ENCODE measurements at regions not wholly inside any gene's neighbourhood (a gene's known extent, or its start where the extent isn't known, plus 50 kb on each side); places are given as distances from the start of the nearest gene placed in this dataset.

DNA sequence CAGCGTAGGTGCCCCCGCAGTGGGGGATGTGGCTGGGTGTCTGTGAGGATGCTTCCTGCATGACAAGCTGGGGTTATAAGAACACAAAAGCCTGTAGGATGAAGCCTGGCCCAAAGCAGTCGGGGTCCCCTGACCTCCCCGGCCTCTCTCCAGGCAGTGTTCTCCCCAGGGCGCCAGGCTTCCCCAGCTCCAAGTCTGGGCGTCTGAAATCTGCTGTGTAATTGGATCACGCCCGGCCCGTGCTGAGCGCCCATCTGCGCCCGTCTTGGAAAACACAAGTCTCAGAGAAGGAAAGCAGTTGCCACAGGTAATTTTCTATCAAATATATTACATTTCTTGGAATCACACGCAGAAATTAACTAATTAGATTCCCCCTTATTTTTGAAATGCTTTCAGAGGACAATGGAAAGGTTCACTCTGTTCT is 233.3 kb downstream of the CTTN start:
- DNase-seq, result no peak

DNA sequence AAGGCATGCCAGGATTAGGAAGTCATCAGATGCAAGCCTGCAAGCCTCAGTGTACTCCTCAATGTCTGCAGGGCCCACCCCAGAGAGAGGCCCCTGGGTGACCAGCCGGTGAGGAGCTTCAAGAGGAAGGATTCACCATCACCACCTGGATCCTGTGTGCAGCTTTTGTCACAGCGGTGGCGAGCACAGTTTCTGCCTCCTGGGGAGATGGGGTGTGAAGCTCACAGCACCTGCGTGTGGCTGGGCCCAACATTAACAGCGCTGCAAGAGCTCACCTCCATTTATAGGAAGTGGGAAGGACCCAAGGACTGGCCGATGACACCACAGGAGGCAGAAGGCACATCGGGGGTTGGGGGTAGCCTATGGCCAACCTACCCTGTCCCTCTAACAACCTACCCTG is 235.3 kb downstream of the CTTN start:
- no peak for DNase-seq

DNA sequence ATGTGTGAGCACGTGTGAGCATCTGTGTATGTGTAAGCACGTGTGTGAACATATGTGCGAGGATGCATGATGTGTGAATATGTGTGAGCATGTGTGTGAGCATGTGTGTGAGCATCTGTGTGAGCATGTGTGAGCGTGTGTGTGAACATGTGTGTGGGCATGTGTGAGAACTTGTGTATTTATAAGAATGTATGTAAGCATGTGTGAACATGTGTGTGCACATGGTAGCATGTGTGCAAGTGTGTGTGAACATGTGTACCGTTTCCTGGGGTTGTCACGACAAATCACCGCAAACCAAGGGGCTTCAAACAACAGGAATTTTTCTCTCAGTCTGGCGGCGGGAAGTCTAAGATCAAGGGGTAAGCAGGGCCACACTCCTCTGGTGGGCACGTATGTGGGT is 238.3 kb downstream of the CTTN start:
- DNase-seq, result no peak

DNA sequence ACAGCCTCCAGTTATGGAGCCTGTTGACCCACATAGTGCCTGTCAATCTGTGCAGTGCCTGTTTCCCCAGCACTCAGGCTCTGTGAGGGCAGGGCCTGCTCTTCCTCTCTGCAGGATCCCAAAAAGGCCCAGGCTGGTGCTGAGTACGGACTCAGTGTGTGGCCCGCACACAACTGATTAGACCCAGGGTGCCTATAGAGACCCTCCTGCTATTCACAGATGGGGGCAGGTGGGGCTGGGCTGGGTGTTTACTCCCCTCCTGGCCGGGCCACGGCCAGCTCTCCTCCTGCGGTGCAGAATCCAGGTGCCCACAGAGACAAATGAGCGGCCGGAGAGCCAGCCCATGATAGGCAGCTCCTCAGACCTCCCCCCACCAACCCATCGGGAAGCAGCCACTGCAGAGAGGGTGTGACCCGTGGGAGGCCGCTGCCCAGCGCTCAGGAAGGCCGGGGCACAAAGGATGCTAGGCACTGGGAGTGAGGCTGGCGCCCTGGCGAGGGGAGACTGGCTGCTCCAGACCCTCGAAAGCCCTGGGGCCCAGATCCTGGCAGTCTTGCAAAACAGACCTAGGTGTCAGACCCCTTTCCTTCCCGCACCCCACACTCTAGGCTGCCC is 239.0 kb downstream of the CTTN start:
- DNase-seq, result no peak

DNA sequence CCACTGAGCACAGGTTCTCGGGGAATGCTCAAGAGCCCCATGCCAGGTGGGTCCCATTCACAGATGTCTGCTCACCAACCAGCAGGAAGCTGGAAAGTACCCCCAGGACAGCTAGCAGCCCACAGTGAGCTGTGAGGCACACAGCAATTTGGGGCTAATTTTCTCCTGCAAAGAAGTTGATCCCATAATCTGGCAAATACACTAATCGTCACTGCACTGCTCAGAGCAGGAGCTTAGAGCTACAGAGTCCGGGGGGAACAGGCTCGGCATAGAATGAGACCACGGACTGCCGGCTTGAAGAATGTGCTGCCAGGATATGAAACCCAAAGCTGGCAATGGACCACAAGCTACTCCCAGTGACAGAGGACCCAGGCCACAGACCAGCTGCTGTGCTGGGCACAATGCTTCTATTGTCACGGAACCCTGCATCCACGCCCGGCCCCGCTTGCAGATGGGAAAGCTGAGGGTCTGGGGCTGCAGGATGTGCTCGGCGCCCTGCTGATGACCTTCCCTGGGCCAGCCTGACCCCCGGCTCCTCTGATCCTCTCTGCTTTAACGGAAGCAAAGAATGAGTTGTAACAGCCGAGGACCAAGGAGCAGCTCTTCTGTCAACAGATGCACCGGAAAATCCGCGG is 239.7 kb downstream of the CTTN start:
- no peak for DNase-seq

DNA sequence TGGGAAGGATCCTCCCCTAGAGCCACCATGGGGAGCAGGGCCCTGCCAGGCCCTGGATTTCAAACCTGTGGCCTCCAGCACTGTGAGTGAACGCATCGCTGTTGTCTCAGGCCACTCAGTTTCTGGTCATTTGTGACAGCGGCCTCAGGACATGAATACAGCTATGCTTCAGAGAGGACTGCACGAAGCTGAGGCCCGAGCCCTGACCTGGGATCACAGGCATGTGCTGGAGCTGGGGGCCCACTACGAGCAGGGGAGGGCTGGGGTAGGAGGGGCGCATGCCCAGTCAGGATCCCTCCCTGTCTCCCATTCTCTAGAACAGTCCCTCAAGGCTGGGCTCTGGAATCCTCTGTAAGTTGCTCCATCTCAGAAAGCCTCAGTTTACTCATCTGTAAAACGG is 242.1 kb downstream of the CTTN start:
- DNase-seq, result no peak

DNA sequence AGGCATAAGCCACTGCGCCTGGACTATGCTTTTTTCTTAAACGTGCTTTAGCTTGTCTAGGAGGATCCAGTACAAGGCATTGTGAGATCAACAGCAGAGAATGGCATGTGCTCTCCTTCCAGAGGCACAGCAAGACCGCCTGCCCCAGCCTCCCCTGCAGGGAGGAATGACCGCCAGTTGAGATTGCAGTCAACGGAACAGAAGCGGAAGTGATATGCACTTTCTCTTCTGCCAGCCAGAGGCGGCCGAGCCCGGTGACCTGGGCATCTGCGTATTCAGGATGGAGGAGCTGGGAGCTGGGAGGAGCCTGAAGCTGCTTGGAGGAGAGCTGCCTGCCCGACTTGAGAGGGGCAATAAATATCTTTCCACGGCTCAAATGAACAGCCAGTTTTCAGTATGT is 243.0 kb downstream of the CTTN start:
- DNase-seq, result no peak

DNA sequence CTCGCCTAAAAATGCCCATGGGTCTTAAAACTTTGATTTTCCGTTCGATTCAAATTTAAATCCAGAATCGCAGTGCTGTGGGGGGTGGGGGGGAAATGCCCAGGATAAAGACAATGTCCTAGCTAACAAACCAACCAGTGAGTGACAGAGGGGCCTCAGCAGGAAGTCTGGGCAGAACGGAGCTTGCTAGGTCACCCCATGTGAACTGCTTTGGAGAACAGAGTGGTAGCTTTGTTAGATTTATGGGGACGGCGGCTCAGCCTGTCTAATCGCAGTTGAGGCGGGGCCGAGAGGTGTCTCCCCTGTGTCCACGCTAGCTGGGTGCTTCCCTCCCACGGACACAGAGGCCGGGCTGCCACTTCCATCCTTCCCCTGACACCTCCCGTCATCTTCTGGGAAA is 243.9 kb downstream of the CTTN start:
- no peak for DNase-seq

DNA sequence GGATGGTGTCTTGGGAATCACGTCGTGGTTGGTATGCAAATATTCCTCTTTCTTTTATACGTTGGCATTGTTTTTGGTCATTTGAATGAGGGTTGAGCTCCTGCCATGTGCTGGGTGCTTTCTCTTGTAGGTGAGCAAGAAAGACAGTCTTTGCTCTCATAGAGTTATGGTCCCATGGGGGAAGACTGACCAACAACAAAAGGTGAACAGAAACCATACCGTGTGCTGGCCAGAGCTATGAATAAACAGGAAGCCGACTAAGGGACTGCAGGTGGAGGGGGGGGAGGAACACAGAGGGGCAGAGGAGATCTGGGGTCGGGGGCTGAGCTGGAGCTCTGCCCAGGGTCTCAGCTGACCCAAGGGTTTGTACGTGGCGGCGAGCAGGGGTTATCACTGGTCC is 245.3 kb downstream of the CTTN start:
- DNase-seq, result no peak

DNA sequence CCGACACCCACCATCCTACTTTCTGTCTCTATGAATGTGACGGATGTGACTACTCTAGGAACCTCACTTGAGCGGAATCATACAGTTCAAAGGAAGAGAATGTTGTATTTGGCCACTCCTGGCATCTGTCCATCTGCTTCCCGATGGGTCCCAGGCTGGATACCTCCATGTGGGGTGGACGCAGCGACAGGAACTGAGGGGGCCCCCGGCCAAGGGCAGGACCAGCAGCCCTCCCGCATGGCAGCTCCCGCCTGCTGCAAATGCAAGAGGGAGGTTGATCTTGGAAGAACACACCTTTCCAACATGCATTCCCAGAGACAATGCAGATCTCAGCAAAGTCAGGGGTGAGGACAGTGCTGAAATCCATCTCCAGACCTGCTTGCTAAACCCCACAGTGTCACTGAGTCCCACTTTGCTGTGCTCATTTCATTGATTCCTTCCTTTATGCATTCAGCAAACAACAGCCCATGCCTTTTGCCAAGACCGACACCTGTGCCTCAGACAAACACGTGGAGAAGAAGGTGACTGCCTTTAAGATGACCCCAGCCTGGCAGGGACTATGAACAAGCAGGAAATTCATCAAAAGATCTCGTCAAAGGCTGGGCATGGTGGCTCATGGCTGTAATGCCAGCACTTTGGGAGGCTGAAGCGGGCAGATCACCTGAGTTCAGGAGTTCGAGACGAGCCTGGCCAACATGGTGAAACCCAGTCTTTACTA is 246.2 kb downstream of the CTTN start:
- no peak for DNase-seq

DNA sequence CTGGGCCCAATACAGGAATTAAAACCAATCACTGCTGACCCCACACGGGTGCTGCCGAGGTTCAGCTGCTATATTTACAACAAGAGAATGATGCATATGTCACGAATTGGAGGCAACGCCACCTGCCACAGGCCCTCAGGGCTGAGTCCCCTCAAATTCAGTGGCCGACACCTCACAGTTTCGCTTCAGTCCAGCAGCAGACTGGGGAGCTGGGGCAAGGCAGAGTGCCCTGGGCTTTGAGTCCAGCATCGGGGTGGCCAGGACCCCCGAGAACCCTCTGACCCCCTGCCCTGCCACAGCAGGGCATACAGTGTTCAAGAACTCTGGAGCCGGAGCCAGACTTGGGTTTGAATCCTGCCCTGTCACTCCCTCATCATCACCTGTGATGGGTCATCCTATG is 247.2 kb downstream of the CTTN start:
- DNase-seq, result no peak

DNA sequence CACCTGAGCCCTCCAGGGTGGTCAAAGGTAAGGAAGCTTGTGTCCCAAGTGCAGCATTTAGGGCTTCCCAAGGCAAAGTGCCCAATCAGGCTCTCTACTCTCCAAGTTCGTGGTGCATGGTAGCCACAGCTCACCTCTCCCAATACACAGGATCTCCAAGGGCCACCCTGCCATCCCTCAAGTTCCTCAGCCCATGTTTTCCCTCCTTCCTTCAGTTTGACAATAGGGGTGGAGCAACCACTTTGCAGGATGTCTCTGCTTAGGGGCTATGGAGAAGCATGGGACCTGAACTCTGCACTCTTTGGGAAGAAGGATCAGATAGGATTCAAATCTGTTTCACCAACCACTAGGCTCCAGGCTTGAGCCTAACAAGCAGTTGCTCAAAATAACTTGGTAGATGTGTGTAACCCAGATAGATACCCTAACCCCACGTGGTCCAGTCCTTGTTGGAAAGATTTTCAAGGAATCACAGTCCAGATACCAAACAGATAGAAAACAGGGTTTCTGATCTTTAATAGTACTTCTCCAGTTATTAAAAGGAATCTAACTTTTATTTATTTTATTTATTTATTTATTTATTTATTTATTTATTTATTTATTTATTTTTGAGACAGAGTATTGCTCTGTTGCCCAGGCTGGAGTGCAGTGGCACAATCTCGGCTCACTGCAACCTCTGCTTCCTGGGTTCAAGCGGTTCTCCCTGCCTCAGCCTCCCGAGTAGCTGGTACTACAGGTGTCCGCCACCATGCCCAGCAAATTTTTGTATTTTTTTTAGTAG is 248.1 kb downstream of the CTTN start:
- no peak for DNase-seq

DNA sequence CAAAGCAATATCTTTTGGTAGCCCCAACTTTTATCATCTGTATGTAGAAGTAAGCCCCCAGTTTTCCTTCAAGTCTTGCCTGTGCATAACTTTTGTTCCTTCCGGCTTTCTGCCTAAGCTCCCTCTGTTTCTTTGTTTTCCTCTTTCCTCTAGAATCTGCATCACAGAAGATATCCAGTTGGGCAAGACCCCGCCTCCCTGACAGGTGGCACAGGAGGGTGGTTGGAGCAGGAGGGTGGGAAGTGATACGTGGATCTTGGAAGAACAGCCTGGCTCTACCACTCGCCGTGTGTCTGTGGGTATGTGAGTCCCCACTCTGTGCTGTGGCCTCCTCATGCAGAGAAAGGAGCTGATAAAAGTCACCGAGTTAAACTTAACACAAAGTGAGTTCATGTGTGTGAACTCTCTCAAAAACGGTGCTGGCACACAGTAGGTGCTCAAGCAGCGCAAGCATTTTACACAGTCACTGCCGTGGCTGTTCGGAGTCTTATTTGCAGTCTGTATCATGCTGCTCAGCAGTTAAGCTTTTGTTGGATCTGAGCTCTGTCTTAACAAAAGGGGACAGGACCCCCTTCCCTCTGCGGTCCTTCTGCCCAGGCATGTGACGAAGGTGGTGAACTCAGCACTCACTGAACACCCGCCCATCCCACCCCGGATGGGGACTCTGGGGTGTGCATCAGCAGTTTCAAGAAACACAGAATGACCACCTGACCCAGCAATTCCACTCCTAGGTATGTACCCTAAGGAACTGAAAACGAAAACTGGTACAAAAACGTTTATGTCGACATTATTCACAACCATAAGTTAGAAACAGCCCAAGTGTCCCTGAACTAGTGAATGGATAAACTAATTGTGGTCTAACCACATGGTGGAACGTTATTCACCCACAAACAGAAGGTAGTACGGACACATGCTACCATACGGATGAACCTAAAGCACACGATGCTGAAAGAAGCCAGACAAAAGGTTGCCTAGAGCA is 249.1 kb downstream of the CTTN start:
- no peak for DNase-seq

DNA sequence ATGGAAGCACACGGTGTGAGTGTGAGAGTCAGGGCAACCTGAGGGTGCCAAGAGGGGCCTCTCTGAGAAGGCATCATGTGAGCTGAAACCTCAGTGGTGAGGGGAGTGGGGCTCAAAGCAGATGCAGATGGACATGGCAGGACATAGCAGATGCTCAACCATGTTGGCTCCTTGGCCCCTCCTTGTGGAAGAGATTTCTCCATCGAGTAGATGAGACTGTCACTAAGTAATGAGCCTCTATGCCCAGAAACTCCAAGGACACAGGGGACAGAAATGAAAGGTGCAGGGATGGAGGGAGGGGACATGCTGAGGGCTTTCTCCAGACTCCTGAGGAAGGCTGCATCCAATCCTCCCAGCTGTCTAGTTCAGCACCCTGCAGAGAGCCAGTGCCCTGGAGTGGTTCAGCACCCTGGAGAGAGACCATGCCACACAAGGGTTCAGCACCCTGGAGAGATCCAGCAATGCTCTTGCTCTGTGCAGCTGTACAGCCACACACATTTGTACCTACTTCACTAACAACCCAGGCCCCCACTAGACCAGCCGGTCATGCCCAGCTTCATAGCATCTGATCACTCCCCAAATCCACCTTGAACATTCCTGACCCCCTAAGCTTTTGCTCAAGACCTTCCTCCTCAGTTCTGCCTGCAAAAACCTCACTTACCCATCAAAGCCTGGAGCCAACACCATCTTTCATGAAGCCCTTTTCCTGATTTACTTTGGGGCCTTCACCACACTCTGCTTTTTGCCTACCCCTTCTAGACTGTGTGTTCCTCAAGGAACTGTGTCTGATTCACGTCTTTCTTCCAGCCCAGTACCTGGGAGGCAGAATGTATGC is 252.0 kb downstream of the CTTN start:
- DNase-seq, result no peak

DNA sequence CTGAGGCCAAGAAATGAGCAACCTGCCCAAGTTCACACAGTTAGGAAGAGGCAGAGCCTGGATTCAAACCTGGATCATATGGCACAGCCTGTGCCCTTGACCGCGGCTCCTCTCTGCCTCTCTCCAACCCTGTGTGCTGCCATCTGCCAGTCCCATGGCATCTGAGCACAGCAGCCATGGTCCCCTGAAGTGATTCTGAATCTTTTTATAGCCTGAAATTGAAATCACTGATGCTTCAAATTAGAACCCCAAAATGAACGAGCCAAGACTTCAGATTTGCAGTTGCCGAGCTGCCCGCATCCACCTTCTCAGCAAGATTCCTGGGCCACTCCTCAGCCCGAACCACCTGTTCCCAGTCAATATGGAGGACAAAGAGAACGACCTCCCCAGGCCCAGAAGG is 252.7 kb downstream of the CTTN start:
- DNase-seq, result no peak

DNA sequence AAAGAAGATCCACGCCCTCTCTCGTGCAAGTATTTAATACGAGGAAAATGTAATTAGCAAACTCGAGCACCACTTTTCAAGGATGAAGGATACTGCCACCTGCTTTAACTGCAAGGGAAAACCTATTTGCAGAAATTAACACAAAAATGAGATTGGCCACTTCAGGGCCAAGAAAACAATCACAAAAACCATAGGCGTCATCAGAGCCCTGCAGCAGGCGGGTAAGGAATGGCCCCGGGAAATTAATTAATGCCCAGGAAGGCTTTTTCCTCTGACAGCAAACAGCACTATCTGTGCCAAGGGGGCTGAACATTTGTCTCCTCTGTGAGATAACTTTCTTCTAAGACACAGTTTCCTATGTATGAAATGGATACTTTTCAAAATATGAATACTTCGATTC is 255.7 kb downstream of the CTTN start:
- DNase-seq, result no peak

DNA sequence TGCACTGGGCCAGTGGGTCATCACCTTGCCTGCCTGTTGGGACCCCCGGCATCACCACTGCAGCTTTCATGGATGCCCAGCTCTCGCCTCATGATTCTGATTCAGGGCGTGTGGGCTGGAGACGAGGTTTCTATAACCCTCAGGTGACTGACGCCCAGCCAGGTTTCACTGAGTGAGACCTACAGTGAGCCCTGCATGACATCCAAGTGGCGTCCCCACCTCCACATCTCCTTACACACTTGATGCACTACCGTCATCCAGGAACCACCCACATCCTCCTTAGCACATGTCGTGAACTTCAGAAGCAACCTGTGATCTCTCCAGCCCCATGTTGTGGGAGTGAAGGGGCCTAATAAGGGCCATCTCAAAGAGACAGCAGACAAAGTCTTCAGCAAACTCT is 257.5 kb downstream of the CTTN start:
- DNase-seq, result no peak

DNA sequence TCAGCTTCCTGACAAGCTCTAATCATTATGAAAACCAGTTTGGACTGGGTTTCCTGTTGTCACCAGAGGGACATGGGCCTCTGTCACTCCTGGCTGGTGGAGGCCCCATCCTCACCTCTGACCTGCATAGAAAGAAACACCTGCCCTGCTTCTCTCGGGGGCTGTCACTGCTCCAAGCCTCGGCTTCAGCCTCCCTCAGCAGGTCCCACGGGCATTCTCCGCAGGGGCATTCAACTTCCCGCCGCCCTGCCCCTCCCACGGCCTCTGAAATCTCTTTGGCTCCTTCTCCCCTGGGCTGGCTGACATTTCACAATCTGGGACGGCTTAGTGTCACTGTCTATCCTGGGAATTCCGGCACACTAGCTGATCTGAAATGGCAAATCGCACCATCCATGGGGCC is 257.9 kb downstream of the CTTN start:
- no peak for DNase-seq

DNA sequence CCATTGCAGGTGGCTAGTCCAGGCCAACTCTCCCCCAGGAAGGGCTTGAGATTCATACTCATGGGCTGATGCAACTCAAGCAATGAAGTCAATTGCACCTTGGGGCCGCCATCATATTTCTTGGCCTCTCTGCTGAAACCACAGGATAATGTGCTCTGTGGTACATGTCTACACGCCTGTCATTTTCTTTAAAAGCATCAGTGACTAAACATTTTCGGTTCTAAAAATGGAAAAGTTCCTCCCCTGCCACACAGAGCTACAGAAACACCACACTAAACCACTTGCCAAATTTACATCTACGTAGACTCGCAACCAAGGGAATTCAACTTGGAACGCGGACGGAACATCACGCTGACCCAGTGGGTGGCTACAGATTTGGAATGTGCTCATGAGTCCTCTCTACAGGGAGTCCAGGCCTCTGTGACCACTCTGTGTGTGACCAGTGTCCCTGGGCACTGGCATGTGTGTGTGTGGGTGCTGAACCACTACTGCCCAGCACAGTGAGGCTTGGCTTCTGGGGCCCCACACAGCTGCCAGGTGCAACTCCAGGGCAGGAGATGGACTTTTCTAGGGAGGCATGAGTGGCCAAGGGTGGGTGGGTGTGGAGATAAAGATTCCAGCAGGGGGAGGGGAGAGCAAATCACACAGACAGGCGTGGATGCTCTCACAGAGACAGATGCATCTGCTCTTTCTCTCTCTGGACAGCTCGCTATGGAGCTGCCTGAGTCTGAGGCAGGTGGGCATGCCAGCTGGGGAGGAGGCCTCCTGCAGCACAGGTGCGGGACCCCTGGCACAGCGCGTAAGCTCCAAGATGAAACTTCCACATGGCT is 261.9 kb downstream of the CTTN start:
- no peak for DNase-seq

DNA sequence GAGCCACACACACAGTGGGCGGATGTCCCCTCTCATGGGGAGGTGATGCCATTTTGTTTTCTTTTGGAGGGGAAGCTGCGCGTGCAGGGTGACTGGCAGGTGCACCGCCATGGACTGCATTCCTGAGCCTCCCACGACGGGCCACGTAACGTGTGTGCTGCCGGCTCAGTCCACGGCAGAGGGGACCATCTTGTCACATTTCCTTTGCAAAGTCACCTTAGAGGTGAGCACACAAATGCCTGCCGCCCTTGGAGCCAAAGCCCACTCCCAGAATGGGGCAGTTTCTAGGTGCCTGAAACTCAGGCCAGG is 262.5 kb downstream of the CTTN start:
- DNase-seq, result no peak

Data from NCI-H1092 treated with DMSO at 0.1 percent for 48 hours (cell line).